ENCODE measurements at regions not wholly inside any gene's neighbourhood (a gene's known extent, or its start where the extent isn't known, plus 50 kb on each side); places are given as distances from the start of the nearest gene placed in this dataset.

GRCh38 chr18:33906046-33906445 is 318.7 kb downstream of the NOL4 start:
- TF ChIP-seq CTCF (conservative IDR thresholded peaks at IDR 0.05; ENCODE audit: low read length) (no peak), EZH2phosphoT487 (IDR thresholded peaks at IDR 0.05; ENCODE audit: borderline replicate concordance) (no peak)

Data from Loucy (cell line).